Karpas-422 (cell line): ENCODE measurements at regions not wholly inside any gene's neighbourhood (a gene's known extent, or its start where the extent isn't known, plus 50 kb on each side); places are given as distances from the start of the nearest gene placed in this dataset.

Experiments
- DNase-seq: peaks from one replicate; pipeline ENCODE4 v3.0.0-alpha.2; 2015
- H2AFZ ChIP-seq: fragments of 200-600 bp; sonication (generic); 2 replicates; pipeline ENCODE4 v1.6.1; 2014; ENCODE audit warnings: antibody characterized with exemption, low read length, mixed read lengths
- H3K27ac ChIP-seq: fragments of 200-600 bp; sonication (generic); 2 replicates; pipeline ENCODE4 v1.5.1; 2014; ENCODE audit warnings: mild to moderate bottlenecking, low read length, moderate library complexity
- H3K27me3 ChIP-seq: fragments of 200-600 bp; sonication (generic); 2 replicates; pipeline ENCODE4 v1.6.1; 2014; ENCODE audit warnings: low read length, mixed read lengths
- H3K36me3 ChIP-seq: fragments of 200-600 bp; sonication (generic); 2 replicates; pipeline ENCODE4 v1.6.1; 2014; ENCODE audit warnings: low read length, mixed read lengths; ENCODE audit not compliant: insufficient read depth
- H3K4me1 ChIP-seq: fragments of 200-600 bp; sonication (generic); 2 replicates; pipeline ENCODE4 v1.6.1; 2014; ENCODE audit warnings: mild to moderate bottlenecking, low read length, mixed read lengths
- H3K4me2 ChIP-seq: fragments of 200-600 bp; sonication (generic); 2 replicates; pipeline ENCODE4 v1.6.1; 2014; ENCODE audit warnings: low read length, low read depth, mild to moderate bottlenecking; ENCODE audit not compliant: poor library complexity, severe bottlenecking
- H3K4me3 ChIP-seq: fragments of 200-600 bp; sonication (generic); 2 replicates; pipeline ENCODE4 v1.5.1; 2014; ENCODE audit warnings: mild to moderate bottlenecking, antibody characterized with exemption, low read length, mixed read lengths
- H3K79me2 ChIP-seq: fragments of 200-600 bp; sonication (generic); 2 replicates; pipeline ENCODE4 v1.6.1; 2014; ENCODE audit warnings: mild to moderate bottlenecking, low read length, mixed read lengths
- H3K9ac ChIP-seq: fragments of 200-600 bp; sonication (generic); 2 replicates; pipeline ENCODE4 v1.6.0; 2014; ENCODE audit warnings: low read length
- H3K9me2 ChIP-seq: fragments of 200-600 bp; sonication (generic), shearing (Covaris generic); replicated peaks from 2 replicates; pipeline ENCODE4 v1.6.0; 2014; ENCODE audit warnings: mild to moderate bottlenecking, low read length, moderate library complexity; ENCODE audit not compliant: insufficient read depth
- H3K9me3 ChIP-seq: fragments of 300-700, 200-600 bp; sonication (generic); 2 replicates; pipeline ENCODE4 v1.6.1; 2014; ENCODE audit warnings: low read length, mixed read lengths
- H4K20me1 ChIP-seq: fragments of 200-600 bp; sonication (generic); 2 replicates; pipeline ENCODE4 v1.6.1; 2014; ENCODE audit warnings: mild to moderate bottlenecking, antibody characterized with exemption, low read length, low read depth; ENCODE audit not compliant: insufficient read depth

- H3K9me3 ChIP-seq, result peaks cover 10% of the 10 kb centered on the region
- H3K27ac ChIP-seq, result no peak overlapping the region
- no peaks in the 10 kb centered on the region for H4K20me1 ChIP-seq
- no peak overlapping the region for H3K4me3 ChIP-seq
- no peak overlapping the region for H2AFZ ChIP-seq
- no peaks in the 10 kb centered on the region for H3K27me3 ChIP-seq
- no peaks in the 10 kb centered on the region for H3K9me2 ChIP-seq
- H3K9ac ChIP-seq, result no peak overlapping the region
- no peaks in the 10 kb centered on the region for H3K4me1 ChIP-seq
- H3K79me2 ChIP-seq, result no peaks in the 10 kb centered on the region
- H3K4me2 ChIP-seq, result no peak overlapping the region
- no peaks in the 10 kb centered on the region for H3K36me3 ChIP-seq
- DNase-seq, result no peak
Observed at GRCh38 chr18:61057443-61057842, 275.8 kb upstream of the CDH20 start.

DNA sequence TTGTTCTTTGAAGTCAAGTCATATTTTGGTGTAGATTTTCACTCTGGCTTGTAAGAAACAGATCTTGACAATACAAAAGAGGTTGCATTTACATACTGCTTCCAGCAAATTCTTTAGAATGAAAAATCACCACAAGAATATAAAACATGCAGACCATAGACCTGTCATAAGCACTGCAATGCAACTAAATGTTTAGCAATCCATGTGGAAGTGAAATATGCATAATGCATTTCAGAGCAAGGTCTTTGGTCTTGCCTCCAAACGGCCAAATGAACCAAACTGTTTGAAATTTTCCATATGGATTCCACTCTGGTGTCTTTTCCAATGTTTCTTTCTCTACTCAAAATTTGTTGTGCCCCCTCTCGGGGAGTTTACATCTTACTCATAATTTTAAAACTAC lies 271.0 kb upstream of the CDH20 start:
- H2AFZ ChIP-seq, result no peak overlapping the region
- no peak for DNase-seq
- no peaks in the 10 kb centered on the region for H3K36me3 ChIP-seq
- no peak overlapping the region for H3K4me3 ChIP-seq
- H3K9me2 ChIP-seq, result 0 out of 2 replicates have a peak, but pooled peaks cover 3% of the 10 kb centered on the region
- no peaks in the 10 kb centered on the region for H3K79me2 ChIP-seq
- H4K20me1 ChIP-seq, result no peaks in the 10 kb centered on the region
- no peaks in the 10 kb centered on the region for H3K4me1 ChIP-seq
- H3K9me3 ChIP-seq, result no peaks in the 10 kb centered on the region
- no peak overlapping the region for H3K4me2 ChIP-seq
- H3K27me3 ChIP-seq, result no peaks in the 10 kb centered on the region
- no peak overlapping the region for H3K27ac ChIP-seq
- no peak overlapping the region for H3K9ac ChIP-seq

DNA sequence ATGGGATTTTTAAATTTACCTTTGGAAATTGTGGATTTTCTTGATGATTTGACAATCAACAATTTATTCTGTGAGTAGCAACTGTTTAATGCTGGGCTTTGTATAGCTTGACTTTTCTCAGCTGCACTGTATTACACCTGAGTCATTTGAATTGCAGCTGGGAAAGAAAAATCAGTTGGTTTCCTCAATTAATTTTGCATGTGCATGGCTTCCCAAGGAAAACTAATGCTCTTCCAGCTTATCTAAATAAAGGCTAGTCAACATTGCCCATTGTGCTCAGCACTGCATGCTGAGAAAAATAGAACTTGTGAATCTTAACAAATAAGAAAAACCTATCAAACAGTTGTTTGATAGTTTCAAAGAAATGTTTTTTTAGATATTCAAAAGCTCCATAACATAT lies 268.3 kb upstream of the CDH20 start:
- Histone ChIP-seq H3K27me3 (no peaks in the 10 kb centered on the region), H4K20me1 (no peaks in the 10 kb centered on the region), H2AFZ (no peak overlapping the region), H3K9ac (no peak overlapping the region), H3K9me3 (peaks cover 3% of the 10 kb centered on the region; the same call in 1 of the 2 replicates), H3K4me2 (no peak overlapping the region), H3K36me3 (no peaks in the 10 kb centered on the region), H3K4me3 (no peak overlapping the region), H3K9me2 (0 out of 2 replicates have a peak, but pooled peaks cover 3% of the 10 kb centered on the region), H3K79me2 (no peaks in the 10 kb centered on the region), H3K27ac (no peak overlapping the region), H3K4me1 (no peaks in the 10 kb centered on the region)
- DNase-seq, result no peak

DNA sequence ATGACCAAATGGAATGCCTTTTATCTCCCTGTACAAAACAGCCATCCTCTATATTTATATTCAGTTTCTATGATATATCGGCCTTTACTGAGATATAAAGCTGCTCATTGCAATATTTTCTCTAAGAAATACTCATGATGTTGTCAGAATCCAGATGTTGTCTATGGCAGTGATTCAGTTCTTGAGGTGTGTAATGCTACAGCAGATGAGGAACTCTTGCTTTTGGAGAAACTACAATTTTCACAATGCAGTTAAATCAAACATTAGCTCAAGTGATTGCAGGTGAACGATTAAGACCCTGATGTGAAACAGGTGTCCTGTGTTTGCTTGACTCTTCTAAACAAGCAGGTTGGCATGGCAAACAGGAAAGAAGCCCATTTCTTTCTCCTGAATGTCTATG lies 256.2 kb upstream of the CDH20 start:
- Histone ChIP-seq H3K9ac (no peak overlapping the region), H3K27ac (no peak overlapping the region), H3K36me3 (no peaks in the 10 kb centered on the region), H3K79me2 (no peaks in the 10 kb centered on the region), H3K4me2 (no peak overlapping the region), H3K4me1 (no peaks in the 10 kb centered on the region), H3K9me2 (no peaks in the 10 kb centered on the region), H4K20me1 (no peaks in the 10 kb centered on the region), H3K9me3 (peaks cover 10% of the 10 kb centered on the region), H3K4me3 (no peak overlapping the region), H2AFZ (no peak overlapping the region), H3K27me3 (no peaks in the 10 kb centered on the region)
- DNase-seq, result no peak

DNA sequence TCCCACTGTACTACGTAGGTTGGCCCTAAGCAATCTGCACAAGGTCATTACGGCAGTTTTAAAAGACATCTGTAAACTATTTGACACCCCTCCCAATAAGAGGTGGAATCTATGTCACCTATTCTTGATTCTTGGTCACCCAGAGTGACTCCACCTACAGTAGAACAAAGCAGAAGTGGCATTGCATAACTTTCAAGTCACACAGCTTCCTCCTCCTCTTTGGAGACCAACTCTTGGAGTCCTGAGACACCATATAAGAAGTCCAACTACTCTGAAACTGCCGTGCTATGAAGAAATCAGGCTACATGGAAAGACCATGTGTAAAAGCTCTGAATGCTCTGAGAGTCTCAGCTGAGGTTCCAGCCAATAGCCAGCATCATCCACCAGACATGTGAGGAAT lies 253.5 kb upstream of the CDH20 start:
- H2AFZ ChIP-seq, result no peak overlapping the region
- peaks cover 10% of the 10 kb centered on the region for H3K9me3 ChIP-seq
- no peaks in the 10 kb centered on the region for H3K9me2 ChIP-seq
- no peak overlapping the region for H3K9ac ChIP-seq
- no peaks in the 10 kb centered on the region for H3K79me2 ChIP-seq
- H3K36me3 ChIP-seq, result no peaks in the 10 kb centered on the region
- no peaks in the 10 kb centered on the region for H3K4me1 ChIP-seq
- H4K20me1 ChIP-seq, result no peaks in the 10 kb centered on the region
- H3K4me3 ChIP-seq, result no peak overlapping the region
- H3K27me3 ChIP-seq, result no peaks in the 10 kb centered on the region
- no peak overlapping the region for H3K4me2 ChIP-seq
- no peak for DNase-seq
- H3K27ac ChIP-seq, result no peak overlapping the region

- no peaks in the 10 kb centered on the region for H3K9me2 ChIP-seq
- H2AFZ ChIP-seq, result no peak overlapping the region
Observed at GRCh38 chr18:61080954-61081528, 252.2 kb upstream of the CDH20 start.

DNA sequence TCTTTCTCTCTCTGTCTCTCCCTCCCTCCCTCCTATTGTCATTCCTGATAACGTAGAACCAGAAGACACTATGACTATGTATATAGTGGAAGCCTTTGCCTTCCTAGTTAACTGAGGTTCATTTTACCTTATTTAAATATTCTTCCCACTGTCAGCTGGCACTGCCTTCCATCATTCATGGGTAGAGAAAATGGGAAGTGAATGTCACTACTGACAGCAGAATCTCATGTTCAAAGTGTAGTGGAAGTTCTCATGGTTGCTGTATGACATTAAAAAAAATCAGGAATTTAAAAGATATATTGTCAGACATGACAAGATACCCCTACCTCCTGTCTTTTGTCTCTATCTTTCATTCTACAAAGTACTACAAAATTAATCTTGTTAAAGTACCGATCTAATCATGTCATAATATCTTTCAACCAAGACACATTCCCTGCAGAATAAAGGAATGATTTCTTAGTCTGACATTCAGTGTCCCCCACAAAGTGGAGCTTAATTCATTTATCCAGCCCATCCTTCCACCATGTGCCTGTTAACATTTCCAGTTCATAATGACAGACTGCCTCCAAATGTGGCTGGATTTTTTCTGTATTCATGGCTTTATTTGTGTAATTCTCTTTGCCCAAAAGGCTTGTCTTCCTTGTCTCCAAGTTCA lies 250.1 kb upstream of the CDH20 start:
- Histone ChIP-seq H3K9ac (no peak overlapping the region), H2AFZ (no peak overlapping the region), H4K20me1 (no peaks in the 10 kb centered on the region), H3K9me3 (peaks cover 6% of the 10 kb centered on the region), H3K4me2 (no peak overlapping the region), H3K27me3 (no peaks in the 10 kb centered on the region), H3K4me1 (no peaks in the 10 kb centered on the region), H3K4me3 (no peak overlapping the region), H3K9me2 (no peaks in the 10 kb centered on the region), H3K79me2 (no peaks in the 10 kb centered on the region), H3K27ac (no peak overlapping the region), H3K36me3 (no peaks in the 10 kb centered on the region)
- no peak for DNase-seq

More at GRCh38 chr18:61080954-61081528, 252.2 kb upstream of the CDH20 start:
- H3K27ac ChIP-seq, result no peak overlapping the region
- no peak overlapping the region for H3K4me2 ChIP-seq
- no peak overlapping the region for H3K4me3 ChIP-seq
- no peaks in the 10 kb centered on the region for H3K4me1 ChIP-seq
- H3K9me3 ChIP-seq, result peaks cover 13% of the 10 kb centered on the region
- no peak overlapping the region for H3K9ac ChIP-seq
- H4K20me1 ChIP-seq, result no peaks in the 10 kb centered on the region
- H3K79me2 ChIP-seq, result no peaks in the 10 kb centered on the region
- DNase-seq, result no peak
- H3K27me3 ChIP-seq, result no peaks in the 10 kb centered on the region
- no peaks in the 10 kb centered on the region for H3K36me3 ChIP-seq

- no peak overlapping the region for H3K9ac ChIP-seq
- no peak overlapping the region for H3K4me3 ChIP-seq
- no peaks in the 10 kb centered on the region for H3K79me2 ChIP-seq
- H3K9me2 ChIP-seq, result no peaks in the 10 kb centered on the region
- H2AFZ ChIP-seq, result no peak overlapping the region
- DNase-seq, result no peak
- H4K20me1 ChIP-seq, result no peaks in the 10 kb centered on the region
- no peak overlapping the region for H3K4me2 ChIP-seq
- H3K36me3 ChIP-seq, result no peaks in the 10 kb centered on the region
- H3K27ac ChIP-seq, result no peak overlapping the region
- H3K4me1 ChIP-seq, result no peaks in the 10 kb centered on the region
- H3K9me3 ChIP-seq, result peaks cover 6% of the 10 kb centered on the region; the same call in 1 of the 2 replicates
- H3K27me3 ChIP-seq, result no peaks in the 10 kb centered on the region
Observed at GRCh38 chr18:61085036-61085435, 248.2 kb upstream of the CDH20 start.
